ENCODE measurements at regions not wholly inside any gene's neighbourhood (a gene's known extent, or its start where the extent isn't known, plus 50 kb on each side); places are given as distances from the start of the nearest gene placed in this dataset.

DNA sequence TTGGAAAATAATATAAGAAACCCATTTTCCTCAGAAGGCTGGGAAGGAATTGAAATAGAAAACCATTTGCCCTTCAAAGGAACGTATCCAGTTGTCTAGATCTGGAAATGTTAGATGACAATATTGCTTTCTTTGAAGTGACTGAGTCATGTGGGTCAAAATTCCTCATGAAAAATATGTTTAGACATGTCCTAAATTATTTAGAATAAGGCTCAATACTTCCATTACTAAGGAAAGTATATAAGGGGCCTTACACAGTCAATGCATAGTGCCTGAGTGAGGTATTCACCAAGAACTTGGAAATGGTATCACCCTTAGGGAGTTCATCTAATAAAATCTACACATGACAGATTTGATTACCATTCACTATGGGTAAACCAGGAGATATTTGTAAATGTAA, 619.8 kb upstream of the KCNMB2 start:
- TF ChIP-seq CTCF (conservative IDR thresholded peaks at IDR 0.05): no peak
- no peak for TF ChIP-seq ZFX (IDR thresholded peaks at IDR 0.05)

Data from C4-2B (cell line).